ENCODE measurements at regions not wholly inside any gene's neighbourhood (a gene's known extent, or its start where the extent isn't known, plus 50 kb on each side); places are given as distances from the start of the nearest gene placed in this dataset.

- CTCF ChIA-PET (ENCODE audit: low intra/inter-chr PET ratio): no interaction called here
Measured at GRCh38 chr9:103707181-103707580, 386.9 kb upstream of the SMC2 start.

DNA sequence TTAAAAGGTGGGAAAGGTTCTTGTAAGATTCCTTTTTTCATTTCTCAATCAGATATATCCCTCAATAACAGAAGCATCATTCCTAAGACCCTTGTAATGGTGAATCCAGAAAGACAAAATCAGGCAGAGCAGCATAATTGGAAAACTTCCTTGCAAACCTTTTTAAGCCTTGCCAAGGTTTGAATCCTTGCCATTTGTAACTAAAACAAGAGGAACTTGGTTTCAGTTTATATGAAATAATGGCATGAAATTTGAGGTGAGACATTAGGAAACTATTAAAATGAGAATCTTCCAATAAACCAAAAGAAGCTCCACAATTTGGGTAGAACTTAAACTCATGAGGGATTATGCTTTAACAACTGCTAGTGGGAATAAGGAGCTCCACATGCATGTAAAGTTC is 384.7 kb upstream of the SMC2 start:
- BruUV-seq (replicated peaks): no TSS peak
- H3K27me3 ChIP-seq (ENCODE audit: control insufficient read depth in 2 of 2, insufficient read depth in 2 of 2, low read length in 2 of 2): no peaks in the 10 kb centered on the region
- H3K9ac ChIP-seq (ENCODE audit: insufficient read depth in 1 of 2, low read depth in 2 of 2, low read length in 2 of 2): no peak overlapping the region
- no peaks in the 10 kb centered on the region for H3K4me1 ChIP-seq (replicated peaks in 1 of 2; ENCODE audit: control insufficient read depth in 2 of 2, insufficient read depth in 2 of 2, low read length in 2 of 2)
- H3K4me3 ChIP-seq: no peak overlapping the region
- no peak for FAIRE-seq
- no peaks in the 10 kb centered on the region for H3K79me2 ChIP-seq (ENCODE audit: control insufficient read depth, insufficient read depth, low read length)
- ATAC-seq: no peak
- no peak for TF ChIP-seq PRDM10 (IDR thresholded peaks at IDR 0.05; ENCODE audit: partially characterized antibody)
- no peak for TF ChIP-seq MCM2 (IDR thresholded peaks at IDR 0.05; ENCODE audit: low read depth)
- no peak for TF ChIP-seq KDM5B (IDR thresholded peaks at IDR 0.05; ENCODE audit: insufficient replicate concordance, low read depth, low read length)
- TF ChIP-seq, protein P1, sequence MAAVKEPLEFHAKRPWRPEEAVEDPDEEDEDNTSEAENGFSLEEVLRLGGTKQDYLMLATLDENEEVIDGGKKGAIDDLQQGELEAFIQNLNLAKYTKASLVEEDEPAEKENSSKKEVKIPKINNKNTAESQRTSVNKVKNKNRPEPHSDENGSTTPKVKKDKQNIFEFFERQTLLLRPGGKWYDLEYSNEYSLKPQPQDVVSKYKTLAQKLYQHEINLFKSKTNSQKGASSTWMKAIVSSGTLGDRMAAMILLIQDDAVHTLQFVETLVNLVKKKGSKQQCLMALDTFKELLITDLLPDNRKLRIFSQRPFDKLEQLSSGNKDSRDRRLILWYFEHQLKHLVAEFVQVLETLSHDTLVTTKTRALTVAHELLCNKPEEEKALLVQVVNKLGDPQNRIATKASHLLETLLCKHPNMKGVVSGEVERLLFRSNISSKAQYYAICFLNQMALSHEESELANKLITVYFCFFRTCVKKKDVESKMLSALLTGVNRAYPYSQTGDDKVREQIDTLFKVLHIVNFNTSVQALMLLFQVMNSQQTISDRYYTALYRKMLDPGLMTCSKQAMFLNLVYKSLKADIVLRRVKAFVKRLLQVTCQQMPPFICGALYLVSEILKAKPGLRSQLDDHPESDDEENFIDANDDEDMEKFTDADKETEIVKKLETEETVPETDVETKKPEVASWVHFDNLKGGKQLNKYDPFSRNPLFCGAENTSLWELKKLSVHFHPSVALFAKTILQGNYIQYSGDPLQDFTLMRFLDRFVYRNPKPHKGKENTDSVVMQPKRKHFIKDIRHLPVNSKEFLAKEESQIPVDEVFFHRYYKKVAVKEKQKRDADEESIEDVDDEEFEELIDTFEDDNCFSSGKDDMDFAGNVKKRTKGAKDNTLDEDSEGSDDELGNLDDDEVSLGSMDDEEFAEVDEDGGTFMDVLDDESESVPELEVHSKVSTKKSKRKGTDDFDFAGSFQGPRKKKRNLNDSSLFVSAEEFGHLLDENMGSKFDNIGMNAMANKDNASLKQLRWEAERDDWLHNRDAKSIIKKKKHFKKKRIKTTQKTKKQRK (IDR thresholded peaks at IDR 0.05; ENCODE audit: borderline replicate concordance, low read depth, low read length): no peak
- H2AFZ ChIP-seq (ENCODE audit: low read depth, low read length): no peak overlapping the region
- CTCF ChIA-PET (ENCODE audit: low intra/inter-chr PET ratio): no interaction called here
- H3K36me3 ChIP-seq (ENCODE audit: control insufficient read depth, insufficient read depth, low read length): no peaks in the 10 kb centered on the region
- POLR2A ChIA-PET: no interaction called here
- no peaks in the 10 kb centered on the region for H3K9me3 ChIP-seq (replicated peaks; ENCODE audit: control insufficient read depth, insufficient read depth, low read depth, low read length)
- H3K27ac ChIP-seq (ENCODE audit: extremely low read depth, low read depth, low read length): no peak overlapping the region
- no peaks in the 10 kb centered on the region for H3K9me1 ChIP-seq (ENCODE audit: control insufficient read depth, insufficient read depth, low read length)
- H4K20me1 ChIP-seq (replicated peaks; ENCODE audit: control insufficient read depth, insufficient read depth, low read length): no peaks in the 10 kb centered on the region
- intact Hi-C loops (cut with micrococcal nuclease): no loop called here
- no peak overlapping the region for H3K4me2 ChIP-seq (ENCODE audit: insufficient read depth, low read length)
- DNase-seq (ENCODE audit: extremely low read depth in 1 of 4, low spot score in 3 of 4): no peak
- in situ Hi-C loops (cut with MboI): no loop called here

More at GRCh38 chr9:103707181-103707580, 386.9 kb upstream of the SMC2 start:
- Histone ChIP-seq H3K36me3 (ENCODE audit: control insufficient read depth, insufficient read depth, low read length) (no peaks in the 10 kb centered on the region), H2AFZ (ENCODE audit: low read depth, low read length) (no peak overlapping the region), H3K9ac (ENCODE audit: insufficient read depth in 1 of 2, low read depth in 2 of 2, low read length in 2 of 2) (no peak overlapping the region), H3K79me2 (ENCODE audit: control insufficient read depth, insufficient read depth, low read length) (no peaks in the 10 kb centered on the region), H3K9me3 (replicated peaks; ENCODE audit: control insufficient read depth, insufficient read depth, low read depth, low read length) (no peaks in the 10 kb centered on the region), H3K4me3 (no peak overlapping the region), H3K9me1 (ENCODE audit: control insufficient read depth, insufficient read depth, low read length) (no peaks in the 10 kb centered on the region), H3K27ac (ENCODE audit: extremely low read depth, low read depth, low read length) (no peak overlapping the region), H3K27me3 (ENCODE audit: control insufficient read depth in 2 of 2, insufficient read depth in 2 of 2, low read length in 2 of 2) (no peaks in the 10 kb centered on the region), H4K20me1 (replicated peaks; ENCODE audit: control insufficient read depth, insufficient read depth, low read length) (no peaks in the 10 kb centered on the region), H3K4me2 (ENCODE audit: insufficient read depth, low read length) (no peak overlapping the region), H3K4me1 (replicated peaks in 1 of 2; ENCODE audit: control insufficient read depth in 2 of 2, insufficient read depth in 2 of 2, low read length in 2 of 2) (no peaks in the 10 kb centered on the region)
- intact Hi-C loops (cut with micrococcal nuclease): no loop called here
- ATAC-seq (no peak), DNase-seq (ENCODE audit: extremely low read depth in 1 of 4, low spot score in 3 of 4) (no peak), FAIRE-seq (no peak)
- POLR2A ChIA-PET: no interaction called here
- no TSS peak for BruUV-seq (replicated peaks)
- 3% methylated on average over 2 of the region's 2 CpGs for WGBS (ENCODE audit: insufficient coverage, low coverage, missing lambda C conversion rate)
- TF ChIP-seq HNRNPL (IDR thresholded peaks at IDR 0.05; ENCODE audit: low read depth, low read length): no peak
- no peak for TF ChIP-seq PTTG1 (tag; IDR thresholded peaks at IDR 0.05; ENCODE audit: low read depth)
- no peak for TF ChIP-seq RHOXF2B (CRISPR knock-in tag; conservative IDR thresholded peaks at IDR 0.05)
- TF ChIP-seq DDX20 (tag; IDR thresholded peaks at IDR 0.05; ENCODE audit: low read depth): no peak
- no peak for TF ChIP-seq SAP30 (IDR thresholded peaks at IDR 0.05; ENCODE audit: borderline replicate concordance, insufficient read depth, low read depth, low read length, poor library complexity, severe bottlenecking)
- no peak for TF ChIP-seq KAT8 (IDR thresholded peaks at IDR 0.05; ENCODE audit: low read depth)
- no peak for TF ChIP-seq ZC3H11A (IDR thresholded peaks at IDR 0.05; ENCODE audit: low read depth, low read length)
- no peak for TF ChIP-seq ZFPM2 (CRISPR knock-in tag; IDR thresholded peaks at IDR 0.05)
- no peak for TF ChIP-seq PHF8 (IDR thresholded peaks at IDR 0.05; ENCODE audit: borderline replicate concordance, low read length)
- TF ChIP-seq HMG20B (CRISPR knock-in tag; IDR thresholded peaks at IDR 0.05): no peak
- in situ Hi-C loops (cut with MboI): no loop called here
